GM12878 (cell line): ENCODE measurements at regions not wholly inside any gene's neighbourhood (a gene's known extent, or its start where the extent isn't known, plus 50 kb on each side); places are given as distances from the start of the nearest gene placed in this dataset.

Experiments
- BMI1 ChIP-seq: fragments of 450-650 bp; IDR thresholded peaks from 2 replicates; pipeline ENCODE4 v1.6.1; 2016; ENCODE audit warnings: mild to moderate bottlenecking, moderate library complexity, borderline replicate concordance
- CBX5 ChIP-seq: sonication (generic); IDR thresholded peaks from 2 replicates; pipeline ENCODE4 v1.6.1; 2016; ENCODE audit warnings: low read depth, moderate library complexity, mild to moderate bottlenecking, inconsistent platforms
- CTCF ChIP-seq, 3 experiments: IDR thresholded peaks in 2 of 3; conservative IDR thresholded peaks in 1 of 3; 2 replicates each; pipeline ENCODE4 v1.5.1; 2011; ENCODE audit warnings: low read depth in 3 of 3, low read length in 3 of 3, mild to moderate bottlenecking in 3 of 3, control low read depth in 2 of 3, moderate library complexity in 2 of 3, inconsistent platforms in 1 of 3, mixed read lengths in 1 of 3; ENCODE audit not compliant: control insufficient read depth in 2 of 3, insufficient read depth in 1 of 3; ENCODE audit errors: extremely low read depth in 1 of 3
- ESRRA ChIP-seq: IDR thresholded peaks from 2 replicates; pipeline ENCODE4 v1.6.1; 2012; ENCODE audit warnings: mild to moderate bottlenecking, low read length, improper control_type of control experiment
- GATAD2B ChIP-seq: fragments of 450-650 bp; conservative IDR thresholded peaks from 2 replicates; pipeline ENCODE4 v1.6.1; 2017; ENCODE audit warnings: low read depth, mild to moderate bottlenecking, moderate library complexity
- NR2C2 ChIP-seq: IDR thresholded peaks from 2 replicates; pipeline ENCODE4 v1.6.1; 2011; ENCODE audit warnings: borderline replicate concordance, low read depth; ENCODE audit not compliant: control insufficient read depth, insufficient read length
- TBL1XR1 ChIP-seq: IDR thresholded peaks from 2 replicates; pipeline ENCODE4 v1.6.1; 2012; ENCODE audit warnings: low read depth, low read length, improper control_type of control experiment
- TF ChIP-seq, protein P1 (sequence below): IDR thresholded peaks from 2 replicates; pipeline ENCODE4 v1.6.1; 2011; ENCODE audit warnings: low read depth, low read length, improper control_type of control experiment, borderline replicate concordance

DNA sequence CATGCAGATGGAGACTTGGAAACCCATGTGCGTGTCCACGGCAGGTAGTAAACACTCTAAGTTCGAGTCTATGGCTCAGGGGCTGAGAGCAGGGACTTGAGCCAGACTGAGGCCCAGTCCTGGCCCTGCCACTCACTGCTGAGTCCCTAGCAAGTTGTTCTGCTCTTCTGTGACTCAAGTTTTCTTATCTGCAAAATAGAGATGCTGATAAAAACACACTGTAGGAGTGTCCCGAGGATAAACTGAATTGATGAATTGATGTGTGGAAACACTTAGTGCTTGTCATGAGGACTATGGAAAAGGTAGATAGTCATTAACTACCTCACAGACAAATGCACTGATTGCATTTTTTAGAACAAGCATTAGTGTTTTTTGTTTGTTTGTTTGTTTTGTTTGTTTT is 73.2 kb downstream of the BOLA3 start:
- TF ChIP-seq, protein P1, sequence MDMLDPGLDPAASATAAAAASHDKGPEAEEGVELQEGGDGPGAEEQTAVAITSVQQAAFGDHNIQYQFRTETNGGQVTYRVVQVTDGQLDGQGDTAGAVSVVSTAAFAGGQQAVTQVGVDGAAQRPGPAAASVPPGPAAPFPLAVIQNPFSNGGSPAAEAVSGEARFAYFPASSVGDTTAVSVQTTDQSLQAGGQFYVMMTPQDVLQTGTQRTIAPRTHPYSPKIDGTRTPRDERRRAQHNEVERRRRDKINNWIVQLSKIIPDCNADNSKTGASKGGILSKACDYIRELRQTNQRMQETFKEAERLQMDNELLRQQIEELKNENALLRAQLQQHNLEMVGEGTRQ, result no peak
- TF ChIP-seq NR2C2, result no peak
- no peak for TF ChIP-seq GATAD2B
- TF ChIP-seq TBL1XR1, result no peak
- no peak for TF ChIP-seq CBX5
- TF ChIP-seq BMI1, result no peak
- TF ChIP-seq CTCF (IDR thresholded peaks at IDR 0.05 in 2 of 3, conservative IDR thresholded peaks at IDR 0.05 in 1 of 3; ENCODE audit: control insufficient read depth in 2 of 3, extremely low read depth in 1 of 3, insufficient read depth in 1 of 3, low read depth in 3 of 3, low read length in 3 of 3), result no peak
- TF ChIP-seq ESRRA, result no peak
